ENCODE measurements at regions not wholly inside any gene's neighbourhood (a gene's known extent, or its start where the extent isn't known, plus 50 kb on each side); places are given as distances from the start of the nearest gene placed in this dataset.
A peak's percentile ranks its signal among the peaks of the same experiment; 100 is the strongest.

GRCh38 chr16:52781005-52781630 lies 234.2 kb upstream of the TOX3 start:
- H3K36me3 Mint-ChIP-seq (ENCODE audit: low read depth): no peaks in the 10 kb centered on the region
- no peak for DNase-seq (ENCODE audit: low read depth, low spot score)
- peak overlapping the region; percentile 17 for H3K27ac Mint-ChIP-seq (ENCODE audit: unreplicated experiment)
- no peaks in the 10 kb centered on the region for H3K9me3 Mint-ChIP-seq
- no peaks in the 10 kb centered on the region for H3K27me3 Mint-ChIP-seq (ENCODE audit: low read depth)
- no peak overlapping the region for H3K4me3 Mint-ChIP-seq
- TF ChIP-seq, protein P1, sequence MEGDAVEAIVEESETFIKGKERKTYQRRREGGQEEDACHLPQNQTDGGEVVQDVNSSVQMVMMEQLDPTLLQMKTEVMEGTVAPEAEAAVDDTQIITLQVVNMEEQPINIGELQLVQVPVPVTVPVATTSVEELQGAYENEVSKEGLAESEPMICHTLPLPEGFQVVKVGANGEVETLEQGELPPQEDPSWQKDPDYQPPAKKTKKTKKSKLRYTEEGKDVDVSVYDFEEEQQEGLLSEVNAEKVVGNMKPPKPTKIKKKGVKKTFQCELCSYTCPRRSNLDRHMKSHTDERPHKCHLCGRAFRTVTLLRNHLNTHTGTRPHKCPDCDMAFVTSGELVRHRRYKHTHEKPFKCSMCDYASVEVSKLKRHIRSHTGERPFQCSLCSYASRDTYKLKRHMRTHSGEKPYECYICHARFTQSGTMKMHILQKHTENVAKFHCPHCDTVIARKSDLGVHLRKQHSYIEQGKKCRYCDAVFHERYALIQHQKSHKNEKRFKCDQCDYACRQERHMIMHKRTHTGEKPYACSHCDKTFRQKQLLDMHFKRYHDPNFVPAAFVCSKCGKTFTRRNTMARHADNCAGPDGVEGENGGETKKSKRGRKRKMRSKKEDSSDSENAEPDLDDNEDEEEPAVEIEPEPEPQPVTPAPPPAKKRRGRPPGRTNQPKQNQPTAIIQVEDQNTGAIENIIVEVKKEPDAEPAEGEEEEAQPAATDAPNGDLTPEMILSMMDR (conservative IDR thresholded peaks at IDR 0.05): no peak
- H3K4me1 Mint-ChIP-seq: peaks cover 26% of the 10 kb centered on the region

DNA sequence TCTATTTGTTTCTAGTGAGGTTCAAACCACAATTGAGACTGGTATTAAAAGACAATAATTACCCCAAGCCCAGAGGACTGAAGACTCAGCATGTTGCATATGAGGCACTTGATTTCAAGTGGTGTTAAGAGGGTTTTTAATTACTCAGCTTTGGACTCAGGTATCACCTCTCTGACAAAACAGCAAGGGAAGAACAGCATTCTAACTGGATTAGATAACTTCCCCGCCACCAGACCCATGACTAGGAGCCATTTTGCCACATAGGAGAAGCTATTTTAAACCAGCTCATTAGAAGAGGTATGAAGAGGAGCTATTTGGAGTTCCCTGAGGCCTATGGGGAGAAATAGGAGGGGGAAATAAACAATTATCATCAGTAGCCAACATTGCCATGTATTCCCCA lies 226.1 kb upstream of the TOX3 start:
- Mint-ChIP-seq H3K9me3 (no peaks in the 10 kb centered on the region), H3K27ac (ENCODE audit: unreplicated experiment) (no peak overlapping the region), H3K4me1 (no peaks in the 10 kb centered on the region), H3K36me3 (ENCODE audit: low read depth) (no peaks in the 10 kb centered on the region), H3K4me3 (no peak overlapping the region), H3K27me3 (ENCODE audit: low read depth) (no peaks in the 10 kb centered on the region)
- no peak for DNase-seq (ENCODE audit: low read depth, low spot score)
- TF ChIP-seq, protein P1 (conservative IDR thresholded peaks at IDR 0.05): no peak

DNA sequence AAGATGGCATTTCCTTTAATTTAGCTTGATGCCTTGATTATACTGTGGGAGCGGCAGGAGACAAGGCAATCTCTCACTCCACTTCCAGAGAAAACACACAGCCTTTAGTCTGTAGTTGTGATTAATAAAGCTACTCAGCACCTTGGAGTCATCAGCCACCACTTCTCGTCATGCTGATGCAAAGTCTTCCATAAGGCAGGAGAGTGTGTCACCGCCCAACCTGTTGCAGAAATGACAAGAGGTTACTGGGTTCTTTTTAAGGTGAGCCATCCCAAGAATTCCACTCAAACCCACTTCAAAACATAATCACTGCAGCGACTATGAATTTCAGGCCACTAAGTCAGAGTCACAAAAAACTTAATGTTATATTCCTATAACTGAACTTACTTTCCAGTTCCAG lies 223.9 kb upstream of the TOX3 start:
- Mint-ChIP-seq H3K9me3 (no peaks in the 10 kb centered on the region), H3K36me3 (ENCODE audit: low read depth) (no peaks in the 10 kb centered on the region), H3K4me1 (no peaks in the 10 kb centered on the region), H3K4me3 (no peak overlapping the region), H3K27ac (ENCODE audit: unreplicated experiment) (no peak overlapping the region), H3K27me3 (ENCODE audit: low read depth) (no peaks in the 10 kb centered on the region)
- DNase-seq (ENCODE audit: low read depth, low spot score): no peak
- TF ChIP-seq, protein P1 (conservative IDR thresholded peaks at IDR 0.05): no peak

DNA sequence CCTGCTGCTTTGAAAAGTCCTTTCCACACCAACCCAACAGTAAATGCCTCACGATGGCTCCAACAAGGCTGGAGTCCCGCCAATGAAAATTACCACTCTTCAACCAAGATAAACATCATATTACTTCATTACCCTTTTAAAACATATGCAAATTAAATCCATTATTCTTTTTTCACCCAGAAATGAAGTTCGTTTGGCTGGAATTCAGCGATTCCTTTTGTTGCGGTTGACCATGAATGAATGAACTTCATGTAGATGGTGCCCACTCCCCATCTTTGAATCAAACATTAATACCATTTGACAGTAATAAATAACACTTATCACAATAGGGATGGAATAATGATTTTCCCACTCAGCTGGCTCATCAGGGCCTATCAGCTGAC lies 211.5 kb upstream of the TOX3 start:
- H3K9me3 Mint-ChIP-seq: no peaks in the 10 kb centered on the region
- TF ChIP-seq, protein P1 (conservative IDR thresholded peaks at IDR 0.05): no peak
- no peak overlapping the region for H3K27ac Mint-ChIP-seq (ENCODE audit: unreplicated experiment)
- no peak overlapping the region for H3K4me3 Mint-ChIP-seq
- no peaks in the 10 kb centered on the region for H3K27me3 Mint-ChIP-seq (ENCODE audit: low read depth)
- peaks cover 14% of the 10 kb centered on the region for H3K4me1 Mint-ChIP-seq
- H3K36me3 Mint-ChIP-seq (ENCODE audit: low read depth): no peaks in the 10 kb centered on the region
- DNase-seq (ENCODE audit: low read depth, low spot score): no peak

DNA sequence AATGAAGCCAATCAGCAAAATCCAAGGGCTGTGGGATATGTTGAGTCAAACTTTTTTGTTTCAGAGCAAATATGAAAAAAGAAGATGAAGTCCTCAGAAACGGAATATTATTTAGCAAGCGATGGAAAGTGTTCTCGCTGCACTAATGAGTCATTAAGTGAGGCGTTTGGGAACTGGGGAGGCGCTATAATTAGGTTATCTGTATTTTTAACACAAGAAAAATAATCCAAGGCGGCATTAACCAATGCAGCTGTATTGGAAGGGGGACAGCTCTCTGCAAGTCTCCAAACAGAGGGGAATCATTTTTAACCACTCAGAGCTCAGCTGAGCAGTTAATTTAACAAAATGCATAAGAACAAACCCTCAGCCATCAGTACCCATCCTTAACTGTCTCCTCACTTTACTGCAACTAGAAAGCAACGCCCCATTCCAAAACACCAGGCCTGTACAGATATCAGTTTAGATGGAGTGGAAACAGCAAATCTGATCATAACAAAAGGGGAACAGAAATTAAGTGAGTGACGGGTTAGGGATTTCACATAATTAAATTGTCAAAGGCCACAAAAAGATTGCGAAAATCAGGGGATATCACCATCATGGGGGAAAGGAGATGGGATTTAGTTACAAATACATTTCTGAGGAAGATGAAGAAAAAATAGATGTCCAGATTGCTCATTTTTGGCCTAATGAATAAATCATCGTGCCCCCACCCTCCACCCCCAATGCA lies 211.0 kb upstream of the TOX3 start:
- no peak overlapping the region for H3K27ac Mint-ChIP-seq (ENCODE audit: unreplicated experiment)
- no peaks in the 10 kb centered on the region for H3K9me3 Mint-ChIP-seq
- peaks cover 10% of the 10 kb centered on the region for H3K4me1 Mint-ChIP-seq
- H3K4me3 Mint-ChIP-seq: no peak overlapping the region
- TF ChIP-seq, protein P1 (conservative IDR thresholded peaks at IDR 0.05): no peak
- no peak for DNase-seq (ENCODE audit: low read depth, low spot score)
- H3K27me3 Mint-ChIP-seq (ENCODE audit: low read depth): no peaks in the 10 kb centered on the region
- no peaks in the 10 kb centered on the region for H3K36me3 Mint-ChIP-seq (ENCODE audit: low read depth)
